CD1c-positive myeloid dendritic cell (primary cell): ENCODE measurements at regions not wholly inside any gene's neighbourhood (a gene's known extent, or its start where the extent isn't known, plus 50 kb on each side); places are given as distances from the start of the nearest gene placed in this dataset.

Source experiments
- DNase-seq: peaks from one replicate; pipeline ENCODE4 v3.0.0-alpha.2; 2016; ENCODE audit errors: extremely low spot score

GRCh38 chr4:62377245-62377644 is 1177.1 kb downstream of the ADGRL3 start:
- no peak for DNase-seq

- no peak for DNase-seq
These were observed 1166.8 kb downstream of the ADGRL3 start for GRCh38 chr4:62366939-62367338.

- no peak for DNase-seq
These were observed 1160.0 kb downstream of the ADGRL3 start for GRCh38 chr4:62360156-62360545.

DNA sequence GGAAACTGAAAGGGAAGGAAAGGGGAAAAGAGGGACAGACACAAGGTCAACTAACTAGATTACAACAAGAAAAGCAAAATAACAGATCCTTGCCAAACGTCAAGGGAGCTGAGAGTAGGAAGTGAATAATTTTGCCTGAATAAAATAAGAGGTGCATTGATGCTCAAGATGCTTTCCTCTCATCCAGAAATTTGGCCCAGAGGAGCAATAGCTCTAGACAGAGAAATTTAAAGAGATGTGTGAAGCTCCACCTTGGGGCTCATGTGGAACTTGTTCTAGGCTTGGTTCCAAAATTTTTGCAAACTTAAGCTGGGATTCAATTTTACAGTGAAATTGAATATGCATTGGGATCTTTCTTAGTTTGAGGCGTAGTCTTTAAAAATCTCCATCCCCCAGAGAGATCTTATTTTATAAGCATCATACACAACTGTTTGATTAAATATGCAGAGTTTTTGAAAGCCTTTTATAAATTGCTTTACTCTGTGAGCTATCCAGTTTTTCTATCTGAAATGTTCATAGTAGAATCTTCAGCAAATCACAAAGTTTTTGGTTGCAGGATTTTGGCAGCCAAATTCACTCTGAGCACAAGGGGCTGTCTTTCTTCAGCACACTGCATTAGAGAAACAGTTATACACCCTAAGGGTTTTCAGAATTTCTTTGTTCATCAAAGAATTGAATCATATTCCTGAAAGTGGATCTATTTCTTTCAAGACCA is 1159.5 kb downstream of the ADGRL3 start:
- DNase-seq = no peak

- DNase-seq = no peak
These were observed 1144.8 kb downstream of the ADGRL3 start for GRCh38 chr4:62344915-62345314.

GRCh38 chr4:62344474-62344873 is 1144.3 kb downstream of the ADGRL3 start:
- DNase-seq = no peak

- DNase-seq = no peak
These were observed 1142.2 kb downstream of the ADGRL3 start for GRCh38 chr4:62342346-62342745.

DNA sequence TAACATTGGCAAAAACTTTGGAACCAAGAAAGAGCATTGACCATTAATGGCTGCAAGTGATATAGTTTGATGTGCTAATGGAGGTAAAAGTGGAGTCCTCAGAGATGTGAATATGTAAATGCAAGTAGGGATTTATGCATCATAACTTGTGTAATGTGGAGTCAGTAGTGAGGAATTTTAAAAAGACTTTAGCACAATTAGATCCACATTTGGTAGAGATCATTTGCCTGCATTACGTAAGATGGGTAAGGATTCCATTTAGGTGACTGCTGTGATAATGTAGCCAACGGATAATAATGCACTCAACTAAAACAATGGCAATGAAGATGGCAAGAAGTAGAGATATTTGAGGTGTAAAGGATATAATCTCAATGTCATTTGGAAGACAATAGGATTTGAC is 1128.4 kb downstream of the ADGRL3 start:
- DNase-seq = no peak

DNA sequence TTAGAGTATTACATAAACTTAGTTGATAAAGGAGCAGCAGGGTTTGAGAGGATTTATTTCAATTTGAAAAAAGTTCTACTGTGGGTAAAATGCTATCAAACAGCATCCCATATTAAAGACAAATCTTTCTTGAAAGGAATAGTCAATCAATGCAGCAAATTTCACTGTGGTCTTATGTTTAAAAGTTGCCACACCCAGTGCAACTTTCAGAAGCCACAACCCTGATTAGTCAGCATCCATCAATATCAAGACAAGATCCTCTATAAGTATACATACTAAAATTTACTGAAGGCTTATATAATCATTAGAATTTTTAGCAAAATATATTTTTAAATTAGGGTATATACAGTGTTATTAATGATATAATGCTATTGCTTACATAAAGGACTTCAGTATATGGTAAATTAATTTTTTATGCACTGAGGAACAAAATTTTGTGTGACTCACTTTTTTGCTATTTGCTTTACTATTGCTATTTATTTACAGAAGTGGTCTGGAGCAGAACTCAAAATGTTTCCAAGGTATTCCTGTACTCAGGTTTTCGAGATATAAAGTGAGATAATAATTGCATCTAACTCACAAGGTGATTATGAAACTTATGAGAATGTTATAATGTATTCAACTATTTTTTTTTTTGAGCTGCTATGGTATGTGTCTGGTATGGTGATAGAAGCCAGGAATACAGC is 1127.6 kb downstream of the ADGRL3 start:
- DNase-seq = no peak

GRCh38 chr4:62324215-62324614 is 1124.1 kb downstream of the ADGRL3 start:
- no peak for DNase-seq

- no peak for DNase-seq
These were observed 1120.5 kb downstream of the ADGRL3 start for GRCh38 chr4:62320612-62321011.

DNA sequence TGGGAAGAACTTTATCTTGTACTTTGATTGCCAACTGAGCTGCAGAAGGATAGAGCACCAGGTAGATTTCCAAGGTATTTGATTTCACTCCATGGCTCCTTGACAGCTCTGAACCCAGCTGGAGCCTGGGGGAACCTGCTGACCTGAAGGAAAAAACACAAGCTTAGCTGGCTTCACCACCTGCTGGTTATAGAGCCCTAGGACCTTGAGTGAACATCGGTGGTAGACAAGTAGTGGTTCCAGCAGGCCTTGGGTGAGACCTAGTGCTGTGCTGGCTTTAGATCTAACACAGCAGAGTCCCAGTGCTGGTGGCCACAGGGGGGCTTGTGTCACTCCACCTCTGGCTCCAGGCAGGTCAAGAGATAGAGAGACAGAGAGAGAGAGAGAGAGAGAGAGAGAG is 1102.6 kb downstream of the ADGRL3 start:
- DNase-seq = no peak

DNA sequence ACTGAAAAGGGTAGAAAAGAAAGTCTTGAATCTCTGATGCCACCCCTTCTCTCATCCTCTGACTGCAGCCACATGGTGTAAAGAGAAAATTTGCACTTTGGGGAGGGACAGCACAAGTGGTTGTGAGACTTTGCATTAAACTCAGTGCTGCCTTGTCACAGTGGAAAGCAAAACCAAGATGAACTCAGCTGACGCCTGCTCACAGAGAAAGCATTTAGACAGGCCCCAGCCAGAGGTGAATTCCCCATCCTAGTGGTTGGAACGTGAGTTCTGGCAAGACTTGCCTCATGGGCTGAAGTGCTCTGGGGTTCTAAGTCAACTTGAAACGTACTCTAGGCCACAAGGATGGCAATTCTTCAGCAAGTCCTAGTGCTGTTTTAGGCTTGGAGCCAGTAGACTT is 1101.4 kb downstream of the ADGRL3 start:
- no peak for DNase-seq

GRCh38 chr4:62293551-62293950 is 1093.4 kb downstream of the ADGRL3 start:
- no peak for DNase-seq

DNA sequence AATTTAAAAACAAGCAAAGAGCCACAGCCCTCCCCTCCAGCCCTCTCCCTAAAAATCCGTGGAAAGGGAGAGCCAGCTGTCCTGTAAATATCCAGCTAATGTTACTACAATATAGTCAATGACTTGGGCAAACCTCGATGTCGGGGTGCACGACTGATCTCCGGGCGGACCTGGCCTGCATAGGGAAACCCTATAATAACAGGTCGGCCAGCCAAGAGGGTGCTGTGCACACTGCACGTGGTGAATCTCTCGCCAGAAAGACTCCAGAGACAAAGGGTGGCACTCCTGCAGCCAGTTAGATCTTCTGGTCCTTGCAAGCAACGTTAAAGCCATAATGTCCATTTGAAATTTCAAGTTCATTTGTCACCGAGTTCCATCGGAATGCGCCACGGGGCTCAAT is 1092.8 kb downstream of the ADGRL3 start:
- DNase-seq = no peak

DNA sequence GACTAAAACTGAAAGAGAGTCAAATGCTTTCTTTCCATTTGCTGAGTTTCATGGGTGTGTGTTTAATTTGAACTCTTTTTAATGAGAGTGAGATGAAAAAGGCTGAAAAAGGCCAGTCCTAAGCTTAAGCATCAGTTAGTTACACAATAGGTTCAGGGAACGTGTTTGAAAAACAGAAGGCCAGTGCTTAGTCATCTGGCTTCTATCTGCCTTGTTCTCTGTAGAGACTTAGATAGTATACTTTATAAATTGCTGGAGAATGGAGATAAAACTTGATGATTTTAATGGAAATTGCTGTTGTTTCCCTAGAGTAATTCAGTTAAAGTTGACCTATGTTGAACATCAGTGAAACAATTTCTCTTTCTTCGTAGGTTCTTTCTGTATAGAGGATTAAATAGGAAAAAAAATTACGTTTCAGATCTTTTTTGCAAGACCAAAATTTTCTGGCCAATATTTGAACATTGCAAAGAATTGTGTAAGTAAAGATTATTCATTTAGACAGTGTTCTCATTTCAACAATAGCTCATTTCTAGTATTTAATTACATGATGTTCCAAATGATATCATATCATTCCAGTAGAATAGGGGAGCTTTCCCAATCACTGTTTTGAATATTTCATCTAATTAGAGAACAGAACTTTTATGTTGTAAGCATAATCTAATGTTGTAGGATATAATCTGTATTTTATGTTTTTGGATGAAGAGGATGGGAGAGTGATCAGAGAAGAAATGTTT is 1088.8 kb downstream of the ADGRL3 start:
- no peak for DNase-seq

DNA sequence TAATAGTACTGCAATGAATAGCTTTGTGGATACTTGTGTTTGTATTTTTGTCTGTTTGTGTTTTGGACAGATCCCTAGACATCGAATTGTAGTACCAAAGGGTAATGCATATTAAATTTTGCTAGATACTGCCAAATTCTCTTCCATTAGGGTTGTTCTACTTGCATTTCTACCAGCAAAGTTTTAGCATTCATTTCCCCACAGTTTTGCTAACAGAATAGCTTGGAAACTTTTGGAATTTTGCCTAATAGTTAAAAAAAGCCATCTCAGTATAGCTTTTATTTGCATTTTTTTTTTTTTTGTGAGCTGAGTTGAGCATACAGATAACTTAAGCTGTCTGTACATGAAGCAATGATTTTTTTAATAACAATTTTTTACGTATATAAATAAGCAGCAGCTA is 1084.9 kb downstream of the ADGRL3 start:
- DNase-seq = no peak

DNA sequence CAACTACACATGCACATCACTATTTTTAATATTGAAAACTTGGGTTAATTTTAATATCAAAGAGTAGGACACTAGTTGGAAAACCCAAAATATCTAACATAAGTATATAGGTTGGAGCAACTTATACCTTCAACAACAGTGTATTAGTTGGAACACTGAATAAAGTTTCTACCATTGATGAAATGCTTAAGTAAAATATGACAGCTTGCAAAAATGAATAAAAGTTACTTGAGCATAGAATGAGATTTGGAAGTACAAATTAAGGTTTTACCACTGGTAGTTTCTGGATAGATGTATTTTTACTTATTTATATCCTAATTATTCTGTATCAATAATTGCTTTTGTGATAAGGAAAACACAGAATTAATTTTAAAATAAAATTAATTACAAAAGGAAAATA is 1079.6 kb downstream of the ADGRL3 start:
- DNase-seq = no peak

DNA sequence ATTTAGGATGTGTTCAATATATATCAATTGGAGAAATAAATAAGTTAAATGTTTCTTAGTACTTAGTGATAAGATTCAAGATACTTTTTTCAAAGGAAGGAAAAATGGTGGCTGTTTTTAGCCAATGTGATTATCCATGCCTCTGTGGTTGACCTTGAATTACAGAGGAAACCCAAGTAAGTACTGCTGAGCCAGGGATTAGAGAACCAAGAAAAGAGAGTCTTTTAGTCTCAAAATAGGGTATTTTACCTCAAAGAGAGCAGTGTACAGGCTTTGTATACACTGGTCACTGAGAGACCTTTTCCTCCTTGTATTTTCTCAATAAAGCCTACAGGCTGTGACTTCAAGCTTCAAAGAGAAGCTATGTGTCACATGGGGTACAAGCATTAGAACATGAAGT is 1075.3 kb downstream of the ADGRL3 start:
- no peak for DNase-seq

GRCh38 chr4:62274782-62275181 is 1074.7 kb downstream of the ADGRL3 start:
- DNase-seq = no peak

- DNase-seq = no peak
These were observed 1071.0 kb downstream of the ADGRL3 start for GRCh38 chr4:62271107-62271506.

GRCh38 chr4:62269918-62270317 is 1069.8 kb downstream of the ADGRL3 start:
- DNase-seq = no peak

GRCh38 chr4:62263454-62263853 is 1063.3 kb downstream of the ADGRL3 start:
- no peak for DNase-seq
